ENCODE measurements at regions not wholly inside any gene's neighbourhood (a gene's known extent, or its start where the extent isn't known, plus 50 kb on each side); places are given as distances from the start of the nearest gene placed in this dataset.

GRCh38 chr5:130277002-130277401 is 372.7 kb downstream of the CHSY3 start (continued):
- TF ChIP-seq ZNF532 (CRISPR knock-in tag; IDR thresholded peaks at IDR 0.05; ENCODE audit: borderline replicate concordance) (no peak), ZNF232 (CRISPR knock-in tag; IDR thresholded peaks at IDR 0.05) (no peak), SP1 (CRISPR knock-in tag; conservative IDR thresholded peaks at IDR 0.05) (no peak), ZNF219 (CRISPR knock-in tag; IDR thresholded peaks at IDR 0.05; ENCODE audit: borderline replicate concordance) (no peak), ETV6 (CRISPR knock-in tag; IDR thresholded peaks at IDR 0.05) (no peak)

GRCh38 chr5:130272837-130273236 is 368.6 kb downstream of the CHSY3 start:
- peaks cover 99% of the 10 kb centered on the region for H3K27me3 Mint-ChIP-seq (ENCODE audit: low read depth)
- H3K4me3 Mint-ChIP-seq, result no peak overlapping the region
- H3K4me1 Mint-ChIP-seq, result no peaks in the 10 kb centered on the region
- TF ChIP-seq ZMAT4 (CRISPR knock-in tag; IDR thresholded peaks at IDR 0.05) (0 out of 2 replicates have a peak, but pooled peaks have one; percentile 23), IRF2 (CRISPR knock-in tag; IDR thresholded peaks at IDR 0.05; ENCODE audit: borderline replicate concordance, low read depth) (no peak), SOX15 (CRISPR knock-in tag; IDR thresholded peaks at IDR 0.05) (no peak), HMGXB4 (CRISPR knock-in tag; IDR thresholded peaks at IDR 0.05) (no peak)
- ChIA-PET CTCF (no interaction called here), POLR2A (interaction anchor here (0.5 kb wide), 1 partner anchor 1333 kb away, joined by 4 read pairs; no protein-coding TSS in a partner anchor)
- H3K27ac Mint-ChIP-seq, result no peak overlapping the region
- DNase-seq (ENCODE audit: low spot score) (no peak), ATAC-seq (peak; percentile 26; the same call in 1 of the 2 replicates)
- no peaks in the 10 kb centered on the region for H3K36me3 Mint-ChIP-seq
- H3K9me3 Mint-ChIP-seq, result no peaks in the 10 kb centered on the region

- POLR2A ChIA-PET, result no interaction called here
- no peak for DNase-seq (ENCODE audit: low spot score)
- Mint-ChIP-seq H3K4me1 (no peaks in the 10 kb centered on the region), H3K9me3 (no peaks in the 10 kb centered on the region), H3K27me3 (ENCODE audit: low read depth) (peaks cover 88% of the 10 kb centered on the region), H3K27ac (no peak overlapping the region), H3K36me3 (no peaks in the 10 kb centered on the region), H3K4me3 (no peak overlapping the region)
- TF ChIP-seq FOXJ3 (CRISPR knock-in tag; IDR thresholded peaks at IDR 0.05; ENCODE audit: borderline replicate concordance) (no peak), ZBTB43 (CRISPR knock-in tag; IDR thresholded peaks at IDR 0.05) (no peak), ZNF512 (CRISPR knock-in tag; IDR thresholded peaks at IDR 0.05; ENCODE audit: borderline replicate concordance) (no peak), ATF3 (CRISPR knock-in tag; conservative IDR thresholded peaks at IDR 0.05) (no peak), FOXP4 (CRISPR knock-in tag; IDR thresholded peaks at IDR 0.05) (no peak), NR1H2 (CRISPR knock-in tag; IDR thresholded peaks at IDR 0.05) (no peak), ELF4 (CRISPR knock-in tag; IDR thresholded peaks at IDR 0.05; ENCODE audit: low read depth) (no peak), PRRX2 (CRISPR knock-in tag; IDR thresholded peaks at IDR 0.05) (no peak), E2F5 (CRISPR knock-in tag; IDR thresholded peaks at IDR 0.05) (no peak), USF2 (CRISPR knock-in tag; IDR thresholded peaks at IDR 0.05) (no peak), RELA (CRISPR knock-in tag; IDR thresholded peaks at IDR 0.05; ENCODE audit: borderline replicate concordance) (no peak)
- CTCF ChIA-PET, result no interaction called here
- ATAC-seq, result no peak
Observed at GRCh38 chr5:130270786-130271185, 366.5 kb downstream of the CHSY3 start.
